Transverse colon (tissue), 4 donors: ENCODE measurements at regions not wholly inside any gene's neighbourhood (a gene's known extent, or its start where the extent isn't known, plus 50 kb on each side); places are given as distances from the start of the nearest gene placed in this dataset.

Experiments
- DNase-seq: peaks from one replicate; pipeline ENCODE4 v3.0.0-alpha.2; 2019
- H3K27ac ChIP-seq, 4 donors: fragments of 200-600 bp; sonication (generic); 2 replicates each; pipeline ENCODE4 v1.5.1; 2016 to 2018; ENCODE audit warnings: inconsistent platforms in 4 of 4
- H3K27me3 ChIP-seq: fragments of 200-600 bp; sonication (generic); 2 replicates; pipeline ENCODE4 v1.5.1; 2017; ENCODE audit warnings: inconsistent platforms
- H3K36me3 ChIP-seq, 4 donors: fragments of 200-600 bp; sonication (generic); 2 replicates each; pipeline ENCODE4 v1.5.1; 2017 to 2019; ENCODE audit warnings: inconsistent platforms in 4 of 4
- H3K4me1 ChIP-seq, 4 donors: fragments of 200-600 bp; sonication (generic); 2 replicates each; pipeline ENCODE4 v1.5.1; 2017 to 2020; ENCODE audit warnings: inconsistent platforms in 4 of 4
- H3K4me3 ChIP-seq, 4 donors: fragments of 200-600 bp; sonication (generic); 1 replicate in 1 of 4; 2 replicates in 3 of 4; pipeline versions ENCODE4 v1.5.1 to v1.6.1; 2017 to 2019; ENCODE audit warnings: inconsistent platforms in 4 of 4
- H3K9me3 ChIP-seq, 2 donors: fragments of 200-600 bp; sonication (generic); 2 replicates each; pipeline ENCODE4 v1.5.1; 2017 to 2019; ENCODE audit warnings: inconsistent platforms in 2 of 2
- EP300 ChIP-seq: sonication (generic); formaldehyde crosslinking; IDR thresholded peaks from one replicate; pipeline ENCODE4 v1.6.1; 2017; ENCODE audit warnings: antibody characterized with exemption, low read depth
- POLR2A ChIP-seq: fragments of 450-650 bp; IDR thresholded peaks from one replicate; pipeline ENCODE4 v1.6.1; 2016; ENCODE audit warnings: antibody characterized with exemption, mild to moderate bottlenecking, moderate library complexity
- POLR2AphosphoS5 ChIP-seq, 3 donors: sonication (generic); formaldehyde crosslinking; IDR thresholded peaks; one replicate each; pipeline ENCODE4 v1.6.1; 2016; ENCODE audit warnings: antibody characterized with exemption in 3 of 3
- WGBS, 2 donors: methylation state at CpG; one replicate each; pipeline ENCODE4 v1.1.5; 2018; ENCODE audit warnings: low coverage in 1 of 2; 5-methylcytosine and 5-hydroxymethylcytosine counted together
- in situ Hi-C, 4 donors: fragments of 200-750 bp; cut with MboI; loops; one replicate each; pipeline versions ENCODE4 v1.15.0 to v1.15.1; 2017; ENCODE audit warnings: low sequenced_read_pairs in 3 of 4, low pct_ligation_motif_present in 1 of 4, low pct_unique_long_range_greater_than_20kb in 1 of 4
- intact Hi-C: fragments of 100-400 bp; cut with DNase I; formaldehyde crosslinking; loops from one replicate; pipeline ENCODE4 v1.15.1; 2023; ENCODE audit warnings: low total_unique reads
- TF ChIP-seq, protein P1 (sequence below), 5 experiments: fragments of 200-600 bp in 3 of 5; fragments of 450-650 bp in 2 of 5; sonication (generic) in 3 of 5; IDR thresholded peaks; 1 replicate in 2 of 5; 2 replicates in 3 of 5; pipeline ENCODE4 v1.5.1; 2016 to 2017; ENCODE audit warnings: antibody characterized with exemption in 5 of 5, inconsistent platforms in 3 of 5, mild to moderate bottlenecking in 2 of 5, moderate library complexity in 1 of 5

DNA sequence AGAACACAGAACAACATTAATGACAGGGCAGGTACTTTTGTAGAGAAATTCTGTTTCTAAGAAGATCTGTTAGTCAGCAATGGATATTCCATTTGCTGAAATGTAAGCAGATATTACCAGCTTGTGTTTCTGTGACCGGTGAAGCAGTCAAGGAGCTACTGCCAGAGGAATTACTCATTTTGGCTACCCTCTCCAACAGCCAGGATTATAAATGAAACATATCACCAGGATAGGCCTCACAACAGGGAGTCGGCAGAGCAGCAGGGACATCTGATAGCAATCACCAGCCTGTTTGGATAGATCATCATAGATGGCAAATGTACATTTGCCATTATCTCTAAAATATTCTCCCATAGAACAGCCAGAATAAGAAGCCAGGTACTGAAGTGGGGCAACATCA is 440.7 kb downstream of the KCNH5 start:
- 92% methylated on average over 2 of the region's 2 CpGs; no CpG with 5 or more reads in 1 of the 2 donors for WGBS, 2 donors
- intact Hi-C loops, result no loop called here

DNA sequence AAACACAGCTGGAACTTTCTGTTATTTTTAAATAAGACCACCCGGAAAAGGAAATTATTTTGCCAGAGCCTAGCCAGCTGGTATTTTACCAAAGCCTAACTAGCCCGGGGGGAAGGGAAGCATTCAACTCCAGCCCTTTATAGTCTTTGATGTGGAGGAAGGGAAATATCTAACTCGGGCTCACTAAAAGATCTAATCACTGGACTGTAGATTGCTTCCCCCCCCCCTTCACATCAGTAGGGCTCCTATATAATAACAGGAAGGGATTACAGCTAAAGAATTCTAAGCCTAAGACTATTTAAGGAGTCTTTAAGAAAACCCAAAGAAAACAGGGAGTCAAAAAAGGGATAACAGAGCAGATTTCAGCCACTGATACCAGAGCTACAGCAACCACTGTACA is 431.1 kb downstream of the KCNH5 start:
- in situ Hi-C loops, result no loop called here
- DNase-seq, result no peak
- no peak overlapping the region for H3K27ac ChIP-seq
- H3K36me3 ChIP-seq, result no peaks in the 10 kb centered on the region
- no peak for TF ChIP-seq EP300
- TF ChIP-seq POLR2AphosphoS5 (IDR thresholded peaks at IDR 0.05), result no peak
- TF ChIP-seq POLR2A, result no peak
- TF ChIP-seq, protein P1, sequence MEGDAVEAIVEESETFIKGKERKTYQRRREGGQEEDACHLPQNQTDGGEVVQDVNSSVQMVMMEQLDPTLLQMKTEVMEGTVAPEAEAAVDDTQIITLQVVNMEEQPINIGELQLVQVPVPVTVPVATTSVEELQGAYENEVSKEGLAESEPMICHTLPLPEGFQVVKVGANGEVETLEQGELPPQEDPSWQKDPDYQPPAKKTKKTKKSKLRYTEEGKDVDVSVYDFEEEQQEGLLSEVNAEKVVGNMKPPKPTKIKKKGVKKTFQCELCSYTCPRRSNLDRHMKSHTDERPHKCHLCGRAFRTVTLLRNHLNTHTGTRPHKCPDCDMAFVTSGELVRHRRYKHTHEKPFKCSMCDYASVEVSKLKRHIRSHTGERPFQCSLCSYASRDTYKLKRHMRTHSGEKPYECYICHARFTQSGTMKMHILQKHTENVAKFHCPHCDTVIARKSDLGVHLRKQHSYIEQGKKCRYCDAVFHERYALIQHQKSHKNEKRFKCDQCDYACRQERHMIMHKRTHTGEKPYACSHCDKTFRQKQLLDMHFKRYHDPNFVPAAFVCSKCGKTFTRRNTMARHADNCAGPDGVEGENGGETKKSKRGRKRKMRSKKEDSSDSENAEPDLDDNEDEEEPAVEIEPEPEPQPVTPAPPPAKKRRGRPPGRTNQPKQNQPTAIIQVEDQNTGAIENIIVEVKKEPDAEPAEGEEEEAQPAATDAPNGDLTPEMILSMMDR (IDR thresholded peaks at IDR 0.05), result no peak
- intact Hi-C loops, result no loop called here
- WGBS, 2 donors, result 10 to 21% methylated on average over 3 of the region's 3 CpGs
- no peaks in the 10 kb centered on the region for H3K4me1 ChIP-seq
- H3K27me3 ChIP-seq, result no peaks in the 10 kb centered on the region
- H3K4me3 ChIP-seq, result no peak overlapping the region
- no peaks in the 10 kb centered on the region for H3K9me3 ChIP-seq

More for the DNA sequence above, 440.7 kb downstream of the KCNH5 start:
- TF ChIP-seq EP300 (no peak), POLR2AphosphoS5 (IDR thresholded peaks at IDR 0.05) (no peak), POLR2A (no peak)
- TF ChIP-seq, protein P1 (IDR thresholded peaks at IDR 0.05), result no peak
- Histone ChIP-seq H3K4me1 (no peaks in the 10 kb centered on the region), H3K4me3 (no peak overlapping the region), H3K27ac (no peak overlapping the region), H3K36me3 (no peaks in the 10 kb centered on the region), H3K9me3 (no peaks in the 10 kb centered on the region), H3K27me3 (no peaks in the 10 kb centered on the region)
- DNase-seq, result no peak
- in situ Hi-C loops, result no loop called here

DNA sequence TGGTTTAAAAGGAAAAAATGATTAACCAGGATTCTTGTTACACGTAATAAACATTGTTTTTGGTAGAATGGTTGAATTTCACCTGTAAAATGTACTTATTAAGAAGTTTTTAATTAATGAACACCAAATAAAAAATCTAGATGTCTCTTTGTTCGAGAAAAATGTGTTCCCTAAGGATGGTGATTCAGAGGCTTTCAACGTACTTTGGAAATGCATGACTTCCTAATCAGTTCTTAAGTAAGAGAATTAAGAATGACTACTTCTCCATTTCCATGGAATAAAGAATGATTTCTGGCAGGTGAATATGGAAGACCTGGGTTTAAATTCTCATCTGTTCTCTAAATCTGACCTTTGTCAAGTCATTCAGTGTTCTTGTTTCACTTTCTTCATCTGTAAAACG is 428.6 kb downstream of the KCNH5 start:
- H3K4me3 ChIP-seq, result no peak overlapping the region
- intact Hi-C loops (no loop called here), in situ Hi-C loops (no loop called here)
- no peak overlapping the region for H3K27ac ChIP-seq
- no peaks in the 10 kb centered on the region for H3K27me3 ChIP-seq
- TF ChIP-seq POLR2AphosphoS5 (IDR thresholded peaks at IDR 0.05), result no peak
- TF ChIP-seq, protein P1 (IDR thresholded peaks at IDR 0.05), result no peak
- TF ChIP-seq EP300, result no peak
- no peak for TF ChIP-seq POLR2A
- no peaks in the 10 kb centered on the region for H3K36me3 ChIP-seq
- 65 to 69% methylated on average over 4 of the region's 4 CpGs for WGBS, 2 donors
- no peaks in the 10 kb centered on the region for H3K4me1 ChIP-seq
- DNase-seq, result no peak
- no peaks in the 10 kb centered on the region for H3K9me3 ChIP-seq

DNA sequence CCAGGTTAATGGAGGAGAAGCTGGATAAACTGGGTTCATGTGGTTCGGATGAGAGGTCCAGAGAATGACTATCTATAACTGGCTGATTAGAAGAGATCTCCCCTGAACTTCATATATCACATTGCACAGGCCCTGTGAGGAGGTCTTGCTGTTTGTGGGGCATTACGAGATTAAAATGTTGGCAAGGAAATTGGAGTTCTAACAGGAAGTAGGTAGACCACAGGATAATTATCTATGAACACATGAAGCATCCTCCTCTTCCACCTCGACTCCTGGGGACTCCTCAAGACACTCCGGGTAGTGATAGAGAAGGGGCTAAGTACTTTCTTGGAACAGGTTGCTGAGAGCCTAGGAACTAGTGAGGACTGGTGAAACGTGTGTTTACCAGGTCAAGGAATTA is 418.8 kb downstream of the KCNH5 start:
- Histone ChIP-seq H3K4me1 (no peaks in the 10 kb centered on the region), H3K27ac (no peak overlapping the region), H3K9me3 (no peaks in the 10 kb centered on the region), H3K27me3 (no peaks in the 10 kb centered on the region), H3K36me3 (no peaks in the 10 kb centered on the region), H3K4me3 (no peak overlapping the region)
- TF ChIP-seq, protein P1 (IDR thresholded peaks at IDR 0.05), result no peak
- TF ChIP-seq POLR2A (no peak), POLR2AphosphoS5 (IDR thresholded peaks at IDR 0.05) (no peak), EP300 (no peak)
- DNase-seq, result no peak
- intact Hi-C loops, result no loop called here
- in situ Hi-C loops, result no loop called here
- 30 to 66% methylated on average over 2 to 5 of the region's 5 CpGs for WGBS, 2 donors
